Lung microvascular endothelial cell (primary cell): ENCODE measurements at regions not wholly inside any gene's neighbourhood (a gene's known extent, or its start where the extent isn't known, plus 50 kb on each side); places are given as distances from the start of the nearest gene placed in this dataset.

Source experiments
- DNase-seq, 2 donors: peaks; one replicate each; pipeline versions ENCODE4 v3.0.0 to v3.0.0-alpha.2; 2010; ENCODE audit warnings: low read depth in 2 of 2

- DNase-seq, result no peak
These were observed 51.7 kb upstream of the PITRM1 start for GRCh38 chr10:3224241-3224640.

GRCh38 chr10:3222626-3223025 lies 50.0 kb upstream of the PITRM1 start:
- DNase-seq, result peak in 1 of 2 donors; percentile 25
